NT2/D1 (cell line): ENCODE measurements at regions not wholly inside any gene's neighbourhood (a gene's known extent, or its start where the extent isn't known, plus 50 kb on each side); places are given as distances from the start of the nearest gene placed in this dataset.
A peak's percentile ranks its signal among the peaks of the same experiment; 100 is the strongest.

Source experiments
- DNase-seq: peaks from one replicate; pipeline ENCODE4 v3.0.0-alpha.2; 2011; ENCODE audit warnings: low read depth, low spot score
- H3K27me3 ChIP-seq: 2 replicates; pipeline ENCODE4 v1.6.0; 2011; ENCODE audit warnings: mild to moderate bottlenecking; ENCODE audit not compliant: insufficient read length, insufficient read depth
- H3K36me3 ChIP-seq: 2 replicates; pipeline ENCODE4 v1.6.1; 2011; ENCODE audit warnings: mild to moderate bottlenecking, low read length, mixed read lengths; ENCODE audit not compliant: insufficient read depth, insufficient read length
- H3K4me1 ChIP-seq: 2 replicates; pipeline ENCODE4 v1.5.1; 2011; ENCODE audit not compliant: insufficient read depth, insufficient read length
- H3K4me3 ChIP-seq: 2 replicates; pipeline ENCODE4 v1.5.1; 2011; ENCODE audit warnings: low read depth; ENCODE audit not compliant: insufficient read length
- H3K9ac ChIP-seq: 2 replicates; pipeline ENCODE4 v1.6.0; 2011; ENCODE audit warnings: low read depth; ENCODE audit not compliant: insufficient read length
- H3K9me3 ChIP-seq: 2 replicates; pipeline ENCODE4 v1.5.1; 2011; ENCODE audit warnings: mild to moderate bottlenecking, low read length; ENCODE audit not compliant: insufficient read depth
- SUZ12 ChIP-seq: IDR thresholded peaks from 2 replicates; pipeline ENCODE4 v1.6.1; 2011; ENCODE audit not compliant: insufficient read length, insufficient read depth; ENCODE audit errors: extremely low read depth
- YY1 ChIP-seq: IDR thresholded peaks from 2 replicates; pipeline ENCODE4 v1.6.1; 2011; ENCODE audit not compliant: insufficient read length, insufficient read depth
- ZNF274 ChIP-seq: IDR thresholded peaks from 2 replicates; pipeline ENCODE4 v1.6.1; 2011; ENCODE audit warnings: mild to moderate bottlenecking, low read depth, low read length

DNA sequence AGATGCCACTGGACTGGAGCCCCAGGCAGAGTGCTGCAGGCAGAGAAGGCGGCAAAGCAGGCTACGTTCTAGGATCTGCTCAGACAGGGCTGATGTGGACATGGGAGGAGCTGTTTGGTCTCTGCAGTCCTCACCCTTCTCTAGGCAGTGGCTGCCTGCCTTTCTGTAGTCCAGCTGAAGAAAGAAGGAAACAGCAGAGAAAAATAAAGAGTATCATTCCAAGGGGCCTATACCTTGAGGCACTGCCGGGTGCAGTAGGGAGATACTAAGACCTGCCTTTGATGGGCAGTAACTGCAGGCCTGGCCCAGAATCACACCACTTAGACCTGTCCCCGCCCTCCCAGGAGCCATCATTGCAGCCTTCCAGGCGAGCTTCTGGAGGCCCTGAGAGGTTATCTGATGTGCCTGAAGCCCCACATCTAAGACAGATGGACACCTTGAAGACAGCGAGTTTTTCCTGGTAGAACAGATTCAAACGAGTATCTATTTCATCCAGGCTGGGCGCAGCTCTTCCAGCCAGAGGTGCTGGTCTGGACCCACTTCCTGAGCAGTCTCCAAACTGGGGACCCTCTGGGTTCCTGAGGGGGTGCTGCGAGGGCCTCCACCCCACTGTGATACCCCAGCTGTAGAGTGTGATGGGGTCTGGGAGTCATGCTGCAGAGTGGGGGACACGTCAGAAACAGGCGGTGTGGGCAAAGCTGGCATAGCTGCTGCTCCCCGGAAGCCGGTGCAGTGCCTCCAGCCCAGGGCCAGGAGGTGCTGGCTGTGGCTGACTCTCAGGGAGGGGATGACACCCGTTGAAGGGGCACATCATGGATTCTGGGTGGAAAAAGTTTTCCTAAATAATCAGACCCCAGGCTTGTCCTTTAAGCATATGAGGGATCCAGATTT, 87.3 kb upstream of the OTOS start:
- Histone ChIP-seq H3K4me1 (peaks cover 6% of the 10 kb centered on the region), H3K9ac (no peak overlapping the region), H3K4me3 (no peak overlapping the region), H3K9me3 (peaks cover 20% of the 10 kb centered on the region), H3K36me3 (no peaks in the 10 kb centered on the region), H3K27me3 (peaks cover 16% of the 10 kb centered on the region)
- DNase-seq, result no peak
- TF ChIP-seq ZNF274 (no peak), YY1 (no peak), SUZ12 (no peak)

DNA sequence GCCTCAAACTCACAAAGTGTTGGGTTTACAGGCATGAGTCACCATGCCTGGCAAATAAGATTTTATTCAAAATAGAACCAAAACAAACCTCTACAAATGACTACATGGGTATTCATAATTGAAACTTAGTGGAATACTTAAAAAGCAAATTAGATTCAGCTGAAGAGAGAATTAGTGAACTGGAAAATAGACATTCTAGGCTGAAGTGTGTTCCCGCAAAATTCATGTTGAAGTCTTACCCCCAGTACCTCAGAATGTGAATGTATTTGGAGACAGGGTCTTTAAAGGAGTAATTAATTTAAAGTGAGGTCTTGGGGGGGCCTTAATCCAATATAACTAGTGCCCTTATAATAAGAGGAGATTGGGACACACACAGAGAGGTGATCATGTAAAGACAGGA, 88.5 kb upstream of the OTOS start:
- no peak overlapping the region for H3K4me3 ChIP-seq
- peaks cover 20% of the 10 kb centered on the region for H3K9me3 ChIP-seq
- DNase-seq, result no peak
- H3K4me1 ChIP-seq, result peaks cover 7% of the 10 kb centered on the region
- no peak for TF ChIP-seq SUZ12
- no peak for TF ChIP-seq ZNF274
- TF ChIP-seq YY1, result no peak
- no peak overlapping the region for H3K9ac ChIP-seq
- no peaks in the 10 kb centered on the region for H3K36me3 ChIP-seq
- peaks cover 15% of the 10 kb centered on the region for H3K27me3 ChIP-seq

DNA sequence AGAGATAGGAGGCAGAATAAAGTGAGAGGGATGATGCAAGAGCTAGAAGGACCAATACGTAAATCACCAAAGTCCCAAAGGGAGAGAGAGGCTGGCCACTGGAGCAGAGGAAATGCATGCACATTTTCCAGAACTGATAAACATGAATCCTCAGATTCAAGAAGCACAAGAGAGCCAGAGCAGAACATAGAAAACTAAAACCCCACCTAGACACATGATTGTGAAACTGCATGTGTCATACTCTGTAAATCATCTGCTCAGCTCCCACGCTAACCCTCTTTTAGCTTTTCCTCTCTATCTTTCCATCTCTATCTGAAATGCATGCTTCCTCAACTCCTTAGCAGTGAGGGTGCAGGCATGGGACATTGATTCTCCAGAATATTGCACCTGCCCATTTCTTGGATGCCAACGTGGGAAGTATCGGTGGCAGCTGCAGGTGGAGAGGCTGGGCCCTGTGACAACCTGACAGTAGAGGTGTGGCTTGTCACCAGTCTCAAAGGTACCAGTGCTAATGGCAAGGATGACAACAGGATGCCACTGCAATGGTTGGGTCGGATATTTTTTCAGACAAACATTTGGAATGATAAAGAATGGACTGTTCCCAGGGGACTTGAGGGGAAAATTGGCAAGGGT, 89.3 kb upstream of the OTOS start:
- no peaks in the 10 kb centered on the region for H3K36me3 ChIP-seq
- TF ChIP-seq SUZ12 (no peak), YY1 (no peak), ZNF274 (no peak)
- no peak overlapping the region for H3K9ac ChIP-seq
- peaks cover 20% of the 10 kb centered on the region for H3K9me3 ChIP-seq
- peaks cover 16% of the 10 kb centered on the region for H3K27me3 ChIP-seq
- H3K4me1 ChIP-seq, result peaks cover 13% of the 10 kb centered on the region
- H3K4me3 ChIP-seq, result no peak overlapping the region
- DNase-seq, result no peak

DNA sequence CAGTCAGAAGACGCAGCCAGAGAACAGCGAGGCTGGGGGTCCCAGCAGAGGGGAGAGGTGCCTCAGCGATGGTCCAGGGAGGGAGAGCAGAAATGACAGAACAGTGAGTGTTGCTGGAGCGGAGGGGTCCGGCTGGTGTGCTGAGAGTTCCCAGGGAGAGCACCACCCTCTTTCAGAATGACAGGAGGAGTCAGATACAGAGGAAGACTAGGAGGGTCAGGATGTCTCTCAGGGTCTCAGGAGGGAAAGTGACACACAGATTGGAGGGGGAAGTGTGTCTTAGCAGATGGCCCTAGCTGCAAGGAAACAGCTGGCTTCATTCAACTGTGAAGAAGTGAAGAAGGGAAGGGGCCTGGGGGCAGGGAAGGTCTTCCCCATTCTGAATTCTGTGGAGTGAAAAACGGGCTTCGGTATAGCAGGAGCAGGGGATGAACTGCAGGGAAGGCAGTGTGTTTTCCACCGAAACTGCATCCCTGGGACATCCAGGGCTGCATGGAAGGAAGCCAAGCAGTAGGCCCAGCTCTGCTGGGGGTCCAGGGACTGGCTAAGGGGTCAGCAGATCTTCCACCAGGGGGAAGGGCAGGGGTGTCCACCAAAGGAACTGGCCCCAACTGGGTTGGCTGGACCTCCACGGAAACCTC, 90.0 kb upstream of the OTOS start:
- no peak overlapping the region for H3K9ac ChIP-seq
- peaks cover 13% of the 10 kb centered on the region for H3K4me1 ChIP-seq
- H3K27me3 ChIP-seq, result peaks cover 16% of the 10 kb centered on the region
- H3K4me3 ChIP-seq, result no peak overlapping the region
- H3K36me3 ChIP-seq, result no peaks in the 10 kb centered on the region
- peaks cover 20% of the 10 kb centered on the region for H3K9me3 ChIP-seq
- TF ChIP-seq YY1 (no peak), ZNF274 (no peak), SUZ12 (no peak)
- no peak for DNase-seq

DNA sequence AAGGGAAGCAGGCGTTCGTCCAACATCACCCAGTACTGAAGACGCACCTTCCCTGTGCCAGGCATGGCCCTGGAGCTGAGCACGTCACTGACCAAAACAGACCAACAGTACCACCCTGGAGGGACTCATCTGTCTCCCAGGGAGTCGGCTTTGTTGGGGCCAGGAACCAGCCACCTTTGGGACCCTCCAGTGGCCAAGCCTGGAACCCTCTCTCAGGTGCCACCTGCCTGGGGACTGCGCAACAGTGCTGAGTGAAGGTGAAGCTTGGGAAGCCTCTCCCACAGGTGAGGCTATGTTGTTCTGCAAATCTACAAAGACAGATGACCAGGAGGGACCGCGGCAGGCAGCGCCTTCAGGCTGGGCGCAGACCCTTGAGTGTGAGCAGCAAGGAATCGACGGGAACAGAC, 91.4 kb upstream of the OTOS start:
- TF ChIP-seq YY1, result no peak
- TF ChIP-seq ZNF274, result no peak
- TF ChIP-seq SUZ12, result no peak
- Histone ChIP-seq H3K4me1 (peaks cover 25% of the 10 kb centered on the region), H3K36me3 (no peaks in the 10 kb centered on the region), H3K27me3 (peaks cover 13% of the 10 kb centered on the region), H3K4me3 (no peak overlapping the region), H3K9me3 (peaks cover 20% of the 10 kb centered on the region), H3K9ac (no peak overlapping the region)
- no peak for DNase-seq

DNA sequence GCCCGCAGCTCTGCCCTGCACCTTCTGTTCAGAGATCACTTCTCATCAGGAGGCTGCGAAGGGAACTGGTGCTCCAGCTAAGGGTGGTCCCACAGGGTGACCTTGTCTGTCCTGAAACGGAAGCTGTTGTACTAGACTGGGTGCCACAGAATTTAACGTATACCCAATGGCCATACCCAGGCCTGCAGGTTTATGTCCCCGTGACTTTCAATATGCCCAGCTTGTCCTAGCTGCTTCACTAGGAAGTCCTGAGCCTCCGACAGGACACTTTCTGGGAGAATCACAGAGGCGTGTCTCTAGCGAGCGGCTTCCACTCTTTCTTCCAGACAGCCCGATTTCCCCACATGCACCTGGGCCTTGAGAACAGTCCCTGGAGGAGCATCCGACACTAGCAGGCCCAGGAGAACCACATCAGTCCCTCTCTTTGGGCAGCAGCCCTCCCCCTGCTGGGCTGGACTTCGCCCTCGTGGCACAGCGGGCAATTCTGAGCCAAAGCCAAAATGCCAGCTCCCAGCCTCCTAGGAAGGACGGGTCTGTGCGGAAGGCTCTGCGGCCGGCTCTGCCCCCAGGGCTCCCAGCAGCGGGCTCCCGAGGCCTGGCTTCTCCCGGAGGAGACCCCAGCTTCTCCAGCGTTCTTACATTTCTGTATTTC, 91.9 kb upstream of the OTOS start:
- no peak overlapping the region for H3K4me3 ChIP-seq
- no peaks in the 10 kb centered on the region for H3K36me3 ChIP-seq
- no peak for TF ChIP-seq YY1
- TF ChIP-seq ZNF274, result no peak
- TF ChIP-seq SUZ12, result no peak
- H3K9me3 ChIP-seq, result peaks cover 20% of the 10 kb centered on the region
- H3K9ac ChIP-seq, result peak overlapping the region; percentile 65
- DNase-seq, result no peak
- H3K27me3 ChIP-seq, result peaks cover 13% of the 10 kb centered on the region
- H3K4me1 ChIP-seq, result peaks cover 25% of the 10 kb centered on the region
